ENCODE measurements at regions not wholly inside any gene's neighbourhood (a gene's known extent, or its start where the extent isn't known, plus 50 kb on each side); places are given as distances from the start of the nearest gene placed in this dataset.

DNA sequence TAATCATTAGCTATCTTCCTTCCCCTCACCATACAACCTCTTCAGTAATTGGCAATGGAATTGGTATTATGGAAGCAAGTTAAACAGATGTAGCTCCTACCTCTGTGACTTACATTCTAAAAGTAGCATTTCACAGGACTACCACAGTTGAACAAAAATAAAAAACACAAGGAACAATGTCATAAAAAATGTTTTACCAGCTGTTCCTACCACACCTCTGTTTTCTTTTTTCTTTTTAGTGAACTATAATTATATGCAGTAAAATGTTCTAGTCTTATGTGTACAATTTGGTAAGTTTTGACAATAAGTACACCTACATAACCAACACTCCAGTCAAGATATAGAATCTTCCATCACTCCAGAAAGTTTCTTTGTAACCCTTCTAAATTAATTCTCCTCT is 54.1 kb upstream of the GEMIN8 start:
- intact Hi-C loops (cut with micrococcal nuclease), result no loop called here
- no peak overlapping the region for H3K9ac ChIP-seq (ENCODE audit: insufficient read depth, low read length, poor library complexity, severe bottlenecking)
- H3K4me1 ChIP-seq (ENCODE audit: control insufficient read depth in 1 of 2, insufficient read depth in 2 of 2, low read length in 2 of 2), result no peaks in the 10 kb centered on the region
- H3K4me3 ChIP-seq (replicated peaks in 1 of 3; ENCODE audit: low read depth in 2 of 3, low read length in 3 of 3), result no peak overlapping the region
- no peak overlapping the region for H2AFZ ChIP-seq (ENCODE audit: insufficient read depth, low read depth, low read length, poor library complexity, severe bottlenecking)
- no peak for DNase-seq
- Mint-ChIP-seq H3K4me1 (no peaks in the 10 kb centered on the region), H3K27ac (no peak overlapping the region), H3K27me3 (ENCODE audit: low read depth in 3 of 3) (peaks cover 0 to 8% (median 2%) of the 10 kb centered on the region in 3 donors), H3K4me3 (no peak overlapping the region), H3K36me3 (no peaks in the 10 kb centered on the region), H3K9me3 (no peaks in the 10 kb centered on the region)
- no peaks in the 10 kb centered on the region for H3K79me2 ChIP-seq (ENCODE audit: insufficient read depth, low read length)
- no peaks in the 10 kb centered on the region for H4K20me1 ChIP-seq (ENCODE audit: insufficient read depth, low read length)
- H3K27me3 ChIP-seq (ENCODE audit: control insufficient read depth in 2 of 2, insufficient read depth in 2 of 2, low read length in 2 of 2), result peaks cover 0 to under 1% of the 10 kb centered on the region in 2 donors
- TF ChIP-seq, protein P1, sequence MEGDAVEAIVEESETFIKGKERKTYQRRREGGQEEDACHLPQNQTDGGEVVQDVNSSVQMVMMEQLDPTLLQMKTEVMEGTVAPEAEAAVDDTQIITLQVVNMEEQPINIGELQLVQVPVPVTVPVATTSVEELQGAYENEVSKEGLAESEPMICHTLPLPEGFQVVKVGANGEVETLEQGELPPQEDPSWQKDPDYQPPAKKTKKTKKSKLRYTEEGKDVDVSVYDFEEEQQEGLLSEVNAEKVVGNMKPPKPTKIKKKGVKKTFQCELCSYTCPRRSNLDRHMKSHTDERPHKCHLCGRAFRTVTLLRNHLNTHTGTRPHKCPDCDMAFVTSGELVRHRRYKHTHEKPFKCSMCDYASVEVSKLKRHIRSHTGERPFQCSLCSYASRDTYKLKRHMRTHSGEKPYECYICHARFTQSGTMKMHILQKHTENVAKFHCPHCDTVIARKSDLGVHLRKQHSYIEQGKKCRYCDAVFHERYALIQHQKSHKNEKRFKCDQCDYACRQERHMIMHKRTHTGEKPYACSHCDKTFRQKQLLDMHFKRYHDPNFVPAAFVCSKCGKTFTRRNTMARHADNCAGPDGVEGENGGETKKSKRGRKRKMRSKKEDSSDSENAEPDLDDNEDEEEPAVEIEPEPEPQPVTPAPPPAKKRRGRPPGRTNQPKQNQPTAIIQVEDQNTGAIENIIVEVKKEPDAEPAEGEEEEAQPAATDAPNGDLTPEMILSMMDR (IDR thresholded peaks at IDR 0.05), result no peak
- H3K4me2 ChIP-seq (replicated peaks; ENCODE audit: extremely low read depth, low read length, poor library complexity, severe bottlenecking), result no peak overlapping the region
- H3K9me3 ChIP-seq (replicated peaks in 1 of 2; ENCODE audit: control insufficient read depth in 1 of 2, insufficient read depth in 1 of 2, low read length in 2 of 2), result no peaks in the 10 kb centered on the region
- H3K27ac ChIP-seq (ENCODE audit: low read depth in 1 of 2, low read length in 2 of 2), result no peak overlapping the region
- no peaks in the 10 kb centered on the region for H3K36me3 ChIP-seq (replicated peaks in 1 of 2; ENCODE audit: control insufficient read depth in 1 of 2, insufficient read depth in 2 of 2, low read length in 2 of 2)

DNA sequence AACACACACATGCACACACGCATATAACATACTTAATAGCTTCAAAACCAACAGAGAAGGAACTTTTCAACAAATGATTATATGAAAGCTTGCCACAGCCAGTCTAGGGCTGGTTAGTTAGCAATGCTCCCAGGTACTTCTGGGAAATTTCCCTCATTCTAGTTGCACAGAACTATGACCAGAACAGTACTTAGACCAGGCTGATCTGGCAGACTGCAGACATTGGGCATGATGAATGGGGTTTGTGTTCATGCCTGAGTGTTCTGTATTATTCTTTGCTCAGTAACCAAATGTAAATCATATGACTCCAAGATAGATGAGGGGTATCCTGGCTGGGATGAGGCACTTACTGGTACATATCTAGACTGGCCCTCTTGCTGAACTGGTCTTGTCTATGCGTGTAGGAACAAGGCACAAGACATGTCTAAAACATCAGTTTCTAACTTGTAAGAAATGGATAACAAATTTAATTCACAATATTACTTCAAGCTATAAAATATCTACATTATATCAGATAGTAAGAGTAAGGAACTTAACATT is 50.3 kb upstream of the GEMIN8 start:
- Histone ChIP-seq H3K4me3 (replicated peaks in 1 of 3; ENCODE audit: low read depth in 2 of 3, low read length in 3 of 3) (no peak overlapping the region), H3K27me3 (ENCODE audit: control insufficient read depth in 2 of 2, insufficient read depth in 2 of 2, low read length in 2 of 2) (peaks cover 0 to 8% of the 10 kb centered on the region in 2 donors), H2AFZ (ENCODE audit: insufficient read depth, low read depth, low read length, poor library complexity, severe bottlenecking) (no peak overlapping the region), H3K27ac (ENCODE audit: low read depth in 1 of 2, low read length in 2 of 2) (no peak overlapping the region), H3K36me3 (replicated peaks in 1 of 2; ENCODE audit: control insufficient read depth in 1 of 2, insufficient read depth in 2 of 2, low read length in 2 of 2) (no peaks in the 10 kb centered on the region), H3K4me1 (ENCODE audit: control insufficient read depth in 1 of 2, insufficient read depth in 2 of 2, low read length in 2 of 2) (no peaks in the 10 kb centered on the region), H3K79me2 (ENCODE audit: insufficient read depth, low read length) (no peaks in the 10 kb centered on the region), H3K4me2 (replicated peaks; ENCODE audit: extremely low read depth, low read length, poor library complexity, severe bottlenecking) (no peak overlapping the region), H4K20me1 (ENCODE audit: insufficient read depth, low read length) (no peaks in the 10 kb centered on the region), H3K9ac (ENCODE audit: insufficient read depth, low read length, poor library complexity, severe bottlenecking) (no peak overlapping the region), H3K9me3 (replicated peaks in 1 of 2; ENCODE audit: control insufficient read depth in 1 of 2, insufficient read depth in 1 of 2, low read length in 2 of 2) (no peaks in the 10 kb centered on the region)
- no peaks in the 10 kb centered on the region for H3K9me3 Mint-ChIP-seq
- no peaks in the 10 kb centered on the region for H3K36me3 Mint-ChIP-seq
- intact Hi-C loops (cut with micrococcal nuclease), result no loop called here
- peaks cover 0 to 5% (median 2%) of the 10 kb centered on the region in 3 donors for H3K27me3 Mint-ChIP-seq (ENCODE audit: low read depth in 3 of 3)
- no peak for DNase-seq
- WGBS (ENCODE audit: insufficient coverage), result no CpG with 5 or more reads among the region's 2 CpGs
- no peak overlapping the region for H3K4me3 Mint-ChIP-seq
- TF ChIP-seq, protein P1 (IDR thresholded peaks at IDR 0.05), result no peak
- H3K4me1 Mint-ChIP-seq, result no peaks in the 10 kb centered on the region
- H3K27ac Mint-ChIP-seq, result no peak overlapping the region

All from CD14-positive monocyte (primary cell).